Smooth muscle cell (in vitro differentiated cells): ENCODE measurements at regions not wholly inside any gene's neighbourhood (a gene's known extent, or its start where the extent isn't known, plus 50 kb on each side); places are given as distances from the start of the nearest gene placed in this dataset.

Experiments used
- DNase-seq: peaks from one replicate; lab custom pipeline; 2025; ENCODE audit not compliant: unreplicated experiment; lab: John Stamatoyannopoulos, UW
- H2AFZ ChIP-seq: fragments of 200-600 bp; sonication (generic); 2 replicates; pipeline ENCODE4 v1.6.0; 2016; ENCODE audit warnings: antibody characterized with exemption, low read depth, mild to moderate bottlenecking
- H3F3A ChIP-seq: fragments of 200-600 bp; sonication (generic); 2 replicates; pipeline ENCODE4 v1.6.0; 2017; ENCODE audit warnings: antibody characterized with exemption, low read depth
- H3K27ac ChIP-seq: fragments of 200-600 bp; sonication (generic); 2 replicates; pipeline ENCODE4 v1.5.1; 2016; ENCODE audit warnings: low read depth, mild to moderate bottlenecking
- H3K27me3 ChIP-seq: fragments of 200-600 bp; sonication (generic); 2 replicates; pipeline ENCODE4 v1.6.1; 2016; ENCODE audit warnings: low read depth, mild to moderate bottlenecking
- H3K36me3 ChIP-seq: fragments of 200-600 bp; sonication (generic); 2 replicates; pipeline ENCODE4 v1.5.1; 2016; ENCODE audit warnings: low read depth
- H3K4me1 ChIP-seq: fragments of 200-600 bp; sonication (generic); 2 replicates; pipeline ENCODE4 v1.5.1; 2016; ENCODE audit warnings: low read depth
- H3K4me2 ChIP-seq: fragments of 200-600 bp; sonication (generic); 2 replicates; pipeline ENCODE4 v1.6.0; 2016; ENCODE audit warnings: mild to moderate bottlenecking
- H3K4me3 ChIP-seq: fragments of 200-600 bp; sonication (generic); 2 replicates; pipeline ENCODE4 v1.5.1; 2016; ENCODE audit warnings: mild to moderate bottlenecking
- H3K79me2 ChIP-seq: fragments of 200-600 bp; sonication (generic); 2 replicates; pipeline ENCODE4 v1.6.0; 2016; ENCODE audit warnings: low read depth, mild to moderate bottlenecking
- H3K9ac ChIP-seq: fragments of 200-600 bp; sonication (generic); 2 replicates; pipeline ENCODE4 v1.6.0; 2016; ENCODE audit warnings: low read depth
- H3K9me3 ChIP-seq: fragments of 200-600 bp; sonication (generic); replicated peaks from 2 replicates; pipeline ENCODE4 v1.5.1; 2016; ENCODE audit warnings: low read depth
- H4K20me1 ChIP-seq: fragments of 200-600 bp; sonication (generic); 2 replicates; pipeline ENCODE4 v1.6.0; 2016; ENCODE audit warnings: low read depth
- CTCF ChIP-seq: fragments of 200-600 bp; sonication (generic); IDR thresholded peaks from 2 replicates; pipeline ENCODE4 v1.5.1; 2017; ENCODE audit warnings: borderline replicate concordance, mild to moderate bottlenecking, antibody characterized with exemption; ENCODE audit not compliant: insufficient read depth, poor library complexity, severe bottlenecking
- WGBS: methylation state at CpG from one replicate; pipeline ENCODE4 v1.1.7; 2016; ENCODE audit warnings: low lambda C conversion rate; 5-methylcytosine and 5-hydroxymethylcytosine counted together

- no peaks in the 10 kb centered on the region for H3K79me2 ChIP-seq
- no peaks in the 10 kb centered on the region for H4K20me1 ChIP-seq
- 94% methylated on average over 2 of the region's 2 CpGs for WGBS
- no peak overlapping the region for H3K4me3 ChIP-seq
- no peaks in the 10 kb centered on the region for H3F3A ChIP-seq
- no peaks in the 10 kb centered on the region for H3K36me3 ChIP-seq
- H3K27me3 ChIP-seq = no peaks in the 10 kb centered on the region
- H3K9me3 ChIP-seq = no peaks in the 10 kb centered on the region
- DNase-seq = no peak
- no peak overlapping the region for H3K27ac ChIP-seq
- no peak overlapping the region for H3K9ac ChIP-seq
- H3K4me2 ChIP-seq = no peak overlapping the region
- H2AFZ ChIP-seq = no peak overlapping the region
- TF ChIP-seq CTCF = no peak
- H3K4me1 ChIP-seq = no peaks in the 10 kb centered on the region
These were observed 123.3 kb upstream of the B3GAT2 start for GRCh38 chr6:71080133-71080532.

- Histone ChIP-seq H3K4me3 (no peak overlapping the region), H2AFZ (no peak overlapping the region), H3K4me2 (no peak overlapping the region), H3K9ac (no peak overlapping the region), H4K20me1 (no peaks in the 10 kb centered on the region), H3K9me3 (no peaks in the 10 kb centered on the region), H3K36me3 (no peaks in the 10 kb centered on the region), H3K4me1 (no peaks in the 10 kb centered on the region), H3K27me3 (no peaks in the 10 kb centered on the region), H3F3A (no peaks in the 10 kb centered on the region), H3K27ac (no peak overlapping the region), H3K79me2 (no peaks in the 10 kb centered on the region)
- DNase-seq = no peak
- no peak for TF ChIP-seq CTCF
- WGBS = 69% methylated on average over 4 of the region's 4 CpGs
These were observed 124.0 kb upstream of the B3GAT2 start for GRCh38 chr6:71080826-71081225.

- H3K4me3 ChIP-seq = no peak overlapping the region
- H3K27me3 ChIP-seq = no peaks in the 10 kb centered on the region
- no peak for TF ChIP-seq CTCF
- no peak overlapping the region for H2AFZ ChIP-seq
- no peak overlapping the region for H3K4me2 ChIP-seq
- no peaks in the 10 kb centered on the region for H3K79me2 ChIP-seq
- H3F3A ChIP-seq = no peaks in the 10 kb centered on the region
- no peaks in the 10 kb centered on the region for H3K4me1 ChIP-seq
- no peak overlapping the region for H3K27ac ChIP-seq
- H3K9me3 ChIP-seq = no peaks in the 10 kb centered on the region
- DNase-seq = no peak
- H4K20me1 ChIP-seq = no peaks in the 10 kb centered on the region
- H3K36me3 ChIP-seq = no peaks in the 10 kb centered on the region
- WGBS = 91% methylated on average over 6 of the region's 6 CpGs
- H3K9ac ChIP-seq = no peak overlapping the region
These were observed 125.3 kb upstream of the B3GAT2 start for GRCh38 chr6:71082033-71082650.

- Histone ChIP-seq H3K9ac (no peak overlapping the region), H4K20me1 (no peaks in the 10 kb centered on the region), H3F3A (no peaks in the 10 kb centered on the region), H3K9me3 (no peaks in the 10 kb centered on the region), H3K36me3 (no peaks in the 10 kb centered on the region), H3K27me3 (no peaks in the 10 kb centered on the region), H3K79me2 (no peaks in the 10 kb centered on the region), H2AFZ (no peak overlapping the region), H3K4me1 (no peaks in the 10 kb centered on the region), H3K4me3 (no peak overlapping the region), H3K4me2 (no peak overlapping the region), H3K27ac (no peak overlapping the region)
- no peak for DNase-seq
- TF ChIP-seq CTCF = no peak
- 88% methylated on average over 6 of the region's 6 CpGs for WGBS
These were observed 126.5 kb upstream of the B3GAT2 start for GRCh38 chr6:71083308-71083820.
